Upper lobe of right lung (tissue), 1 donor: ENCODE measurements at regions not wholly inside any gene's neighbourhood (a gene's known extent, or its start where the extent isn't known, plus 50 kb on each side); places are given as distances from the start of the nearest gene placed in this dataset.

Experiments
- ATAC-seq: fragments of 200-7000 bp; cut with Tn5 transposase; one replicate; pipeline ENCODE4 v1.9.1; 2020; ENCODE audit warnings: mild to moderate bottlenecking, moderate library complexity
- DNase-seq: peaks from one replicate; pipeline ENCODE4 v3.0.0-alpha.2; 2020
- H3K27ac ChIP-seq: fragments of 200-600 bp; one replicate; pipeline ENCODE4 v1.8.0; 2022
- H3K27me3 ChIP-seq: fragments of 200-600 bp; one replicate; pipeline ENCODE4 v1.8.0; 2022; ENCODE audit warnings: mild to moderate bottlenecking
- H3K36me3 ChIP-seq: fragments of 200-600 bp; one replicate; pipeline ENCODE4 v1.8.0; 2022
- H3K4me1 ChIP-seq: fragments of 200-600 bp; one replicate; pipeline ENCODE4 v1.8.0; 2022
- H3K4me3 ChIP-seq: fragments of 200-600 bp; one replicate; pipeline ENCODE4 v1.8.0; 2022; ENCODE audit warnings: mild to moderate bottlenecking
- H3K9me3 ChIP-seq: fragments of 200-600 bp; one replicate; pipeline ENCODE4 v1.8.0; 2022
- intact Hi-C: fragments of 100-400 bp; cut with DNase I; formaldehyde crosslinking; loops from one replicate; pipeline ENCODE4 v1.11.0; 2022
- TF ChIP-seq, protein P1 (sequence below): fragments of 200-600 bp; IDR thresholded peaks from one replicate; pipeline ENCODE4 v1.8.0; 2022; ENCODE audit warnings: antibody characterized with exemption
- donor health status: DM: no; HTN: yes; CAD: no; lungs with severe emphysema.

DNA sequence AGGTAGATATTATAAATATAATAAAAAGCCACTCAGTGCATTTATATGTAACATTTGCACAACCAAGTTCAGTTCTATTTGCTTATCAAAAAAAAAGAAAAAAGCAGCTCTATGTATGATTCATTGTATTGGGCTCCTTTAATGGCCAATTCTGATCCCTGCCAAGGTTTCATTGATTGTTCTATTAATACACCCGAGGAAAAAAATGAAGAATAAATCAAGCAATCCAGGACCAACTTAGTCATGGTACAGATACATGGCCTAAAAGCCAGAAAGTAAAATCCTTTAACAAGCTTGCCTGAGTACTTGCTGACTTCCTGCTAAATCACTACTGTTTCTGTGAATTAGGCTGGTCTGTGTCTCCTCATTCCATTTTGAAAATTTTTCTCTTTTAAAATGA is 77.6 kb upstream of the PCDH7 start:
- Histone ChIP-seq H3K27me3 (no peaks in the 10 kb centered on the region), H3K9me3 (no peaks in the 10 kb centered on the region), H3K4me1 (no peaks in the 10 kb centered on the region), H3K4me3 (no peak overlapping the region), H3K27ac (no peak overlapping the region), H3K36me3 (no peaks in the 10 kb centered on the region)
- TF ChIP-seq, protein P1, sequence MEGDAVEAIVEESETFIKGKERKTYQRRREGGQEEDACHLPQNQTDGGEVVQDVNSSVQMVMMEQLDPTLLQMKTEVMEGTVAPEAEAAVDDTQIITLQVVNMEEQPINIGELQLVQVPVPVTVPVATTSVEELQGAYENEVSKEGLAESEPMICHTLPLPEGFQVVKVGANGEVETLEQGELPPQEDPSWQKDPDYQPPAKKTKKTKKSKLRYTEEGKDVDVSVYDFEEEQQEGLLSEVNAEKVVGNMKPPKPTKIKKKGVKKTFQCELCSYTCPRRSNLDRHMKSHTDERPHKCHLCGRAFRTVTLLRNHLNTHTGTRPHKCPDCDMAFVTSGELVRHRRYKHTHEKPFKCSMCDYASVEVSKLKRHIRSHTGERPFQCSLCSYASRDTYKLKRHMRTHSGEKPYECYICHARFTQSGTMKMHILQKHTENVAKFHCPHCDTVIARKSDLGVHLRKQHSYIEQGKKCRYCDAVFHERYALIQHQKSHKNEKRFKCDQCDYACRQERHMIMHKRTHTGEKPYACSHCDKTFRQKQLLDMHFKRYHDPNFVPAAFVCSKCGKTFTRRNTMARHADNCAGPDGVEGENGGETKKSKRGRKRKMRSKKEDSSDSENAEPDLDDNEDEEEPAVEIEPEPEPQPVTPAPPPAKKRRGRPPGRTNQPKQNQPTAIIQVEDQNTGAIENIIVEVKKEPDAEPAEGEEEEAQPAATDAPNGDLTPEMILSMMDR, result no peak
- no peak for ATAC-seq
- intact Hi-C loops, result no loop called here
- no peak for DNase-seq

DNA sequence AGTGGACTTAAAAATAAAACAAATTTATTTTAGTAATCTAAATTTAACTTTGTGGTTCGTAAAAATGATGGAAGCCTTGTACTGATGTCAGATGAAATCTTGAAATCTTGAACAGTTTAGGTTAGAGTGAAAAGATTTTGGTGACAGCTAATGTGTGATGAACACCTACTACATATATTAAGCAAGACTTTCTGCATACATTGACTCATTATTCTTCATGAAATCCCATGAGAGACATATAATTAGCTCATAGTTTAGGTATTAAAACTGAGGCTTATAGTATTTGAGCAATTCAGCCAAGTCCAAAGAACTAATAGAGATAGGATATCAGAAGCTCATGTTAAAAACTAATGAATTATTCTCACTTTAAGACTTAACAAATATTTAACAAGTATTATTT is 66.9 kb upstream of the PCDH7 start:
- DNase-seq (no peak), ATAC-seq (no peak)
- H3K27ac ChIP-seq, result no peak overlapping the region
- intact Hi-C loops, result no loop called here
- H3K9me3 ChIP-seq, result no peaks in the 10 kb centered on the region
- no peaks in the 10 kb centered on the region for H3K27me3 ChIP-seq
- no peaks in the 10 kb centered on the region for H3K4me1 ChIP-seq
- H3K36me3 ChIP-seq, result no peaks in the 10 kb centered on the region
- TF ChIP-seq, protein P1, result no peak
- no peak overlapping the region for H3K4me3 ChIP-seq

DNA sequence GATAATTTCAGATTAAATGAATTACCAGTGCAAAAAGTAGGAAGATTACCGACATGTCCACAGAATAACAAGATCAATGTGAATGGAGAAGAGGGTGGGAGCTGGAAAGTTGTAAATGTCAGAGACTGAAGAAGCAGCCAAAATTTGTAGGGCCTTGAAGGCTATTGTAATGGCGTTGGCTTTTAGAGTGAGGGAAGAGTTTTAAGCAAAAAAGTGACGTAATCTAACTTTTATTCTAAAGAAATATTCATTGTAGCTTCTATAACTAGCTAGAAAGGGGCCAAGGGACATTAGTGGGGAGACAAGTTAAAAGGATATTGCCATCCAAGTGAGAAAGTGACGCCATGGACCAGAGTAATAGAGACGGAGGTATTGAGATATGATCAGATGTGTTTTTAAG is 63.3 kb upstream of the PCDH7 start:
- H3K4me3 ChIP-seq, result no peak overlapping the region
- TF ChIP-seq, protein P1, result no peak
- H3K4me1 ChIP-seq, result no peaks in the 10 kb centered on the region
- H3K27me3 ChIP-seq, result no peaks in the 10 kb centered on the region
- intact Hi-C loops, result no loop called here
- H3K36me3 ChIP-seq, result no peaks in the 10 kb centered on the region
- DNase-seq (no peak), ATAC-seq (no peak)
- H3K9me3 ChIP-seq, result no peaks in the 10 kb centered on the region
- no peak overlapping the region for H3K27ac ChIP-seq

- Histone ChIP-seq H3K27ac (no peak overlapping the region), H3K9me3 (no peaks in the 10 kb centered on the region), H3K27me3 (no peaks in the 10 kb centered on the region), H3K4me3 (no peak overlapping the region), H3K36me3 (no peaks in the 10 kb centered on the region), H3K4me1 (no peaks in the 10 kb centered on the region)
- intact Hi-C loops, result no loop called here
- no peak for DNase-seq
- no peak for ATAC-seq
- TF ChIP-seq, protein P1, result no peak
These were observed 52.2 kb upstream of the PCDH7 start for GRCh38 chr4:30667919-30668318.

GRCh38 chr4:30670206-30670605 is 50.0 kb upstream of the PCDH7 start:
- no peaks in the 10 kb centered on the region for H3K9me3 ChIP-seq
- no peaks in the 10 kb centered on the region for H3K4me1 ChIP-seq
- no peaks in the 10 kb centered on the region for H3K36me3 ChIP-seq
- no peak overlapping the region for H3K4me3 ChIP-seq
- no peaks in the 10 kb centered on the region for H3K27me3 ChIP-seq
- TF ChIP-seq, protein P1, result no peak
- intact Hi-C loops, result no loop called here
- no peak for DNase-seq
- ATAC-seq, result no peak
- H3K27ac ChIP-seq, result no peak overlapping the region
